Fibroblast of skin of back (primary cell): ENCODE measurements at regions not wholly inside any gene's neighbourhood (a gene's known extent, or its start where the extent isn't known, plus 50 kb on each side); places are given as distances from the start of the nearest gene placed in this dataset.
A peak's percentile ranks its signal among the peaks of the same experiment; 100 is the strongest.

Experiments
- DNase-seq: peaks from one replicate; pipeline ENCODE4 v3.0.0-alpha.2; 2013

DNA sequence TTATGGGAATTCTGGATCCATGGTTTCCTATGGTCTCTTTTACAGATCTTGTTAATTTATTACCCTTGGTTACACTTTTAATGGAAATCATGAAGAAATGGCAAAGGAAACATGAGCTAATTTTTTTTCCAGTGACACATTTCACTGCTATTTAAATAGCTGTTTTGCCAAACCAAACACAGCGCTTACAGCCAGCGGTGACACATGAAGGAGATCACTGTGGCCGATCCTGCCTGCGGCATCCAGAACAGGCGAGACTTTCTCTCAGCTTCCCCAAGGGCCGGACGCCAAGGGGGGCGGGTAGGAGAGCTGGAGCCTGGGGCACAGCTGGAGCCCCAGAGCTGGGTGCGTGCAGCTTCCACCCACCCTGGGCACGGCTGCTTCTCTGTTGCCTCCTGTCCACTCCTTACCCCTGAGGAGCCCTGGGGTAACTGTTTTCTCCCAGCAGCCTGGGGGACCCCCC, 81.4 kb upstream of the PKDCC start:
- peak; percentile 99 for DNase-seq

DNA sequence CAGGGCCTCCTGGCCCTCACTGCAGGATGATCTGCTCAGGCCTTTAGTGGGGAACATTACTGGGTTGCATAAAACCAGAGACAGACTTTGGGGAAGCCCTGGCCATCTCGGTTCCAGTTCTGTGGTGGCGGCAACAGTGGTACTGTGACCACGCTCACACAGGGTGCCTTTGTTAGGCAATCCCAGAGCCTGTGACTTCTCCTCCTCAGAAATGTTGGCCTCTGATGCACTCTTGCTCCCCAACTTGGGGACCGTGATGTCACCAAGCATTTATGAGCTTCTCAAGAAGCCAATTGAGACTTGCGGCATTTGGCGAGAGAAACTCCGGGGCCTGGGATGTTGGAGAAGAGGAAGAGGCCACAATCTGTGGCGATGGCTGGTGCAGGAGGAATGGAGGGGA, 80.9 kb upstream of the PKDCC start:
- DNase-seq = peak; percentile 40

DNA sequence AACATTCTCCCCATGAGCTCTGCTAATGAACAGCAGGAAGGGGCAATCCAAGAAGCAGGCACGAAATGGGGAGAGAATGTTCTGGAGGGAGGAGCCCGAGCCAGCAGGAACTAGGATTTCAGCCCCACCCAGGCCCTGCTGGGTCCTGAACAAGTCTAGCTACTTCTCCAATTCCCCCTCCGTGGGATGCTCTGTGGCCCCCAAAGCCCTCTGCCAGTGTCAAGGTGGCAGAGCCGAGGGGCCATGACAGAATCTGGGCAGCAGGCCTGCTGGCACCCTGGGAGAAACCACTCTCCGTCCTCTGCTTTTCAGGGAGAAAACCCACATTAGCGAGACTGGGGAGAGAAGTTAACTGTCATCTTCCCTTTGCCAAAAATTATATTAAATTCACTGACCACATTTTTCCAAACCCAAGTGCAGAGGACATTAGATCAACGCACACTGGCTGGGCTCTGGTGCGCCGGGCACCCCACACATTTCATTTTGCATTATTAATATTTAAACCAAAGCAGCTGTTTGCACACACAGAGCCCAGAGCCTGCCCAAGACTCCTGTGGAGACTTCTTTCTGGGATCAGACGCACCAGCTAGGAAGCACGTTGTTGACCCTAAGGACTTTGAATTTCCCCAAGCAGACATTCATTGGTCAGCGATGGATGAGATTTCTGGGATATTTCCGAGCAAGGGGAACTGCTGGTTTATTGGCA, 80.2 kb upstream of the PKDCC start:
- DNase-seq = peak; percentile 48

DNA sequence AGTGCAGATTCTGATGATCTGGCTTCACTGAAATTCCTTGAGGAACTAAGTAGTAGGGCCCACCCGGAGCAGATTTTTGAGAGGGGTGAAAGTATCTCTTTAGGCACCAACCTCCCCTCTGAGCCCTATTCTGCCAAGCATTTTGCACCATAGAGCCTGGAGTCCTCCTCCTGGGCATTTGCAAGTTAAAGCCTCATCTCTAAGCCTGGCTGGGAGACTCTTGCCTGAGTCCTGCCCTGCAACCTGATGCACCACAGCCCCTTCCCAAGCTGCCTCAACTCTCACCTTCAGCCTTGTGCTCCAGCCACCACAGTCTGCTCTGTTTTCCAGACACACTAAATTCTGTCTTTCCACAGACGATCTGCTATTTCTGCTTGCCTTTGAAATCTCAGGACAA, 79.6 kb upstream of the PKDCC start:
- DNase-seq = no peak

DNA sequence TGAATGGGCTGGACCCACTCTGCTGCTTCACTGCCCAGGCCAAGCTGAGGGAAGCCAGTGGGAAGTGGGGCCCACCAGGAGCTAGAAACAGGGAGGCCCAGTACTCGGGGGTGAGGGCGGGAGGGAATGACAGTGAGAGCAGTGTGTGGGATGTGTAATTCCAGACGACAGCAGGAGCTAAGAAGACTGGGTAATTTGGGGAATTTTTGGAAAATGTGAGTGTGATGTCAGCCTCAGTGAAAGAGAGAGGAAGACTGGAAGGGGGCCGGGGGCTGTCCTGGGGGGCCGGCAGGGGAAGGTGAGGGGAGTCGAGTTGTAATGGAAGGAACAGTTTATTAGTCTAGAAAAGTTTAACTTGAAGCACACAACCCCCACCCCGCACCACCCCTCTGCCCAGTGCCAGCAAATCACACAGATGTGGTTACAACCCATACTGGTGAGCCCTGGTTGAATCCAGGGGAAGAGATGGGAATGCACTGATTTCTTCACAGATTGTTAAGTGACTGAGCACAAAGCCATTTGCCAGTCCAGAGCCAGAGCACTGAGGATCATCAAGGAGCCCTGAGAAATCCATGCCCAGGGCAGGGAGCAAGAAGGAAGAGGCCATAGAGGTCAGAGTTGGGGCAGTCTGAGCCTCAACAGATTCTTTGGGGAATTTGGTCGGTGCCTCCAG, 76.7 kb upstream of the PKDCC start:
- no peak for DNase-seq

DNA sequence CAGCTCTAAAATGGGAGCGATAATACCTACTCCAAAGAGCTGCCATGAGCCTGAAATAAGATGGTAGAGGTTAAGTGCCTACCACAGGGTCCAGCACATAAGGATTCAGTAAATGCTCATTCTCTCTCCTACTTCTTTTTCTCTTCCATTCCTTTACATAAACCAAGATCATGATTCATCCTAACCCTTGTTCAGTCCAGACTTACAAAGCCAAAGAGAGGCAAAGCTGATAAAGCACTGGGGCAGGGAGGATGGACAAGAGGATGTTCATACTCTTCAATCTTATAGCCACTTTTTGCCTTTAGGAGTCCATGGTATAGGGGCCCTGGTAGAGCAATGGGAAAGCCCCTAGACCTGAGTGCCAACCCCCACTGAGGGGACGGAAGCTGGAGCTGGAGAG, 75.6 kb upstream of the PKDCC start:
- no peak for DNase-seq

DNA sequence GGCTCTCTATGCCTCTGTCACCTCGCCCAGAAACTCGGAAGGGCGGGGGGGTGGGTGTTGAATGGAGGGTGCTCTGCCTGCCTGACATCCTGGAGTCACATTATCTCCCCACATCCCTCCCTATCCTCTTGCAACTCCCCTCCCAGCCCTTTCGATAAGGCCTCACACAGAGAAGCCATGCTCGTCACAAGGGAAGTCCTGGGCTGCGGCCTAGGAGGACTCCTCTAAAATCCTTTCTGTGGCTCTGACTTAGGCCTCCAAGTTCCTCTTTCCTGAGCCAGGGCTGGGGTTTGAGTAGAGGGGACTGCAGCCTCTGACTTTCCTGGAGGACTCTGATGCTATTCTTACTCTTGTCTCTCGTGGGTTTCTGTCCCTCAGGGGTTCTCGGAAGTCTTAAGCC, 75.0 kb upstream of the PKDCC start:
- no peak for DNase-seq

DNA sequence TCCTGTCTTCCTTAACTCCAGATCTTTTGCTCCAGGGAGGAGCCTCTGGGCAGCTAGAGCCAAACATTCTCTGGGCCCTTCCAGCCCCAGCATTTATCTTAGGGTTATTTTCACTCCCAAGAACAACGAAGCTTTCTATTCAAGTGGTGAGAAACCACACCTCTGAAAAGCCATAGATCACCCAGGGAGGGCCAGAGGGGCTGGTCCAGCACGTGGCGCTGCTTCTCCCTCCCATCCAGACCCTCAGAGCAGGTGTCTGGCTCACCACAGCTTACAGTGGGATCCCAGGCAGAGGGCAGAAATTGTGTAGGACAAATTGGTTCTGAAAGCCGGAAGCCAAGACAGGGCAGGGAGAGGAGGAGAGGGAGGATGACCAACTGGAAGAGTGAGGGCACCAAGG, 74.0 kb upstream of the PKDCC start:
- no peak for DNase-seq

DNA sequence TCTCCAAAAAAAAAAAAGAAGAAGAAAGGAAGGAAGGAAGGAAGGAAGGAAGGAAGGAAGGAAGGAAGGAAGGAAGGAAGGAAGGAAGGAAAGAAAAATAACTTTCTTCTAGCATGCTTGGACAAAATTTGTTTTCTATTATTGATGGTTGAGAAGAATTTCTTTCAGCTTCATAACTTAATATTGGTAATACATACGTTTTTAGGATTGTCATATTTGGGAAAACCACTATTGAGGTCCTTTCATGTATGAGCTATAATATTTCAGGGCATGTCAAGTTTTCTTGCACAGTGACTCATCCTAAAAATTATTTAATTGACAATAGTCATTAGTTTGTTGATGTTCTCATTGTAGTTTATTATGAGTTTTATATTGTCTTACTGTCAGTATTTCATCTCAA, 66.4 kb upstream of the PKDCC start:
- no peak for DNase-seq

DNA sequence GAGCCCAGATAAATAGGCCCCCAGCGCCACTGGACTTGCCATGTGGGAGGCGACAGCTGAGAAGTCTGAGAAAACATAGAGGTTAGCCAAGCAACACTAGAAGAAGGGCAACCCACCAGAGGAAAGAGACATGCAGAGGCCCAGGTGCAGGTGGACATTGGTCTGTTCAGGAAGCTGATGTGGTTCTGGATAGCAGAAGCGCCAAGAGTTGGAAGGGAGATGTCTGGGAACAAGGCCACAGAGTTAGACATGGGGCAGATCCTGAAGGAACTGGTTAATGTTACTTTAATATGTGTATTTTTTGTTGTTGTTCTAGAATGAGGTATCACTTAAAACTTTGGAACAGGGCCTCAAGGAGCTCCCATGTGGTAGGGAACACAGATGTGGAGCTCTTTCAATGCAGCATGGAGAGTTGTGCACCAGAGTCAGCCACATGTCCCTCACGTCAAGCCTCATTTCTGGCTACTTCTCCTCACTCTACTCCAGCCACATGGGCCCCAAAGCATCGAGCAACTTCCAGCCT, 62.2 kb upstream of the PKDCC start:
- DNase-seq = no peak

DNA sequence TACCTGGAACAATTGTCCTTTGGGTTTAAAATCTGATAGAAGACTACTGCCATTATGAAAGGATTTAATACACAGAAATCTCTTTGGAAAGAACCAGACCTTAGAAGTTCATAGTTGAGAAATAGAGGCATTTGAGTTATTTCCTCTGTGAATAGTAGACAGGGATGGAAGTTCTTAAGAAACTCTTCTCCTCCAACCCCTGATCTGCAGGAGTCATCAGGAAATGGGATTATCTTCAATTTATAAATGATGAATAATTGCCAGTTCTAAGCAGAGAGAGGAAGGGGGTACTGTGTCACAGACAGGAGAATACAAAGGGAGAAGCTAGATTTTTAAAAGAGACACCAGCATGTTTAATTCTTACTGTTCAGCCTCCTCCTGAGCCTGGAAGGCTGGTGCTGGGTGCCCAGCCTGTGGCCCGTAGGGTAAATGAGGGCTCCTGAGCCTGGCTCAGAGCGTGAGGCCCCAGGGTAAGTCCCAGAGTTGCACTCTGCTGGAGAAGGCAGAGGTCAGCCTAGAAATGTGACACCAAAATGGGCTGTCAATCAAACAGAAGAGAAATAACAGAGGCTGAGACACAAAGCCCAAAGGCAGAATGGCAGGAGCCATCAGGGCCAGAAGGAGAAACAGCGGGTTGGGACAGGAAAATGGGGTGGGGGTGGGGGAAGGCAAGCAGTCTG, 58.2 kb upstream of the PKDCC start:
- peak; percentile 34 for DNase-seq

DNA sequence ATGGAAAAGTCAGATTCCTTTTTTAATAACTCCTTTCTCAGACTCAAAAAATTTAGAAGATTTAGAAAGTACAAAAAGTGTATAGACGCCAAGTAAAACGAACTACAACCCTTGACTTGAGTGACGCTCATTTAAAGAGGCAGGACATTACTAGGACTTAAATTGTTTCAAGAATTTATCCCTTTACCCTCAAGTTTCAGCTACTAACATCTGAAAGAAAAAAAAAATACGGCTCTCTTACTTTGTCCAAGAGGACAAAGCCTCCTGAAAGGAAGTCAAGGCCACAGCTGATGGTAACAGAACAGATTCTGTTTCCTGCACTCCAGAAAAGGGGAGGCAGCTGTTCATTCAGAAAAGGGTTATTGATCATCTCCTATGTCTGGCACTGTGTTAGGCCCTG, 57.6 kb upstream of the PKDCC start:
- no peak for DNase-seq

DNA sequence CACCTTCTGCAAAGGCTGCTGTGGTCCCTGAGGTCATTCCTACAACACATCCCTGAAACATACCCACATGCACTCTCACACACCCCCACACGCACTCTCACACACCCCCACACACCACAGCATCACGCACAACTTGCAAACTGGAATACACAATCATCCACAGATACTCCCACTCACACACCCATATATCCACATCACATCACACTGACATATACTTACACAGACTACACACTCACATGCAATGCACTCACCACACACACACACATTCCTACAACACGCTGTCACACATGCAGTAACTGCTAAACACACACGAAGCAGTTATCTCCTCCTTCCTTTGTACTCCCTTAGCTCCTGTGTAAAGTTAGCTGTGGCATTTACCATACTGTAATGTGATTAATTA, 57.1 kb upstream of the PKDCC start:
- DNase-seq = peak; percentile 64

DNA sequence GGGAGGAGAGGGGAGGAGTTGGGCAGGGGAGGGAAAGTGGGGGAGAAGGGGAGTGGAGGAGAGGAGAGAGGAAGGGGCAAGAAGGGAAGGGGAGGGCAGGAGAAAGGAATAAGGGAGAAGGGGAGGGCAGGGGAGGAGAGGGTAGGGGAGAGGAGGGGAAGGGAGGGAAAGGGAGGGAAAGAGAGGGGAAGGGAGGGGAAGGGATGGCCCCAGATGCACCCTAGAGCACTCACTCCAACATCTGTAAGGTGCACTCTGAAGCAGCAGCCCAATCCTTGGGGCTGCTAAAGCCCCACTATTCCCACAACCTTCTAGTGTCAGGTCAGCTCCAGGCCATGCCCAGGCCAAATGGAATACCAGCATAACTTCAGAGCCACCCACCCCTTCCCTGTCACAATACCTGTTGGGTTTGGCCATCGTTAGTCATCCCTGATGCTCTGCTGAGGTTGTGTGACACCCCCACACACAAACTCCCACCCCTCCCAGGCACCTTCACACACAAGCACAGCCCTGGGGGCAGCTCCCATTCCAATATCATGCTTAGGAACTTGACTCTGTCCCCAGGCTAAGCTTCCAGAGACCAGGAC, 55.7 kb upstream of the PKDCC start:
- no peak for DNase-seq

DNA sequence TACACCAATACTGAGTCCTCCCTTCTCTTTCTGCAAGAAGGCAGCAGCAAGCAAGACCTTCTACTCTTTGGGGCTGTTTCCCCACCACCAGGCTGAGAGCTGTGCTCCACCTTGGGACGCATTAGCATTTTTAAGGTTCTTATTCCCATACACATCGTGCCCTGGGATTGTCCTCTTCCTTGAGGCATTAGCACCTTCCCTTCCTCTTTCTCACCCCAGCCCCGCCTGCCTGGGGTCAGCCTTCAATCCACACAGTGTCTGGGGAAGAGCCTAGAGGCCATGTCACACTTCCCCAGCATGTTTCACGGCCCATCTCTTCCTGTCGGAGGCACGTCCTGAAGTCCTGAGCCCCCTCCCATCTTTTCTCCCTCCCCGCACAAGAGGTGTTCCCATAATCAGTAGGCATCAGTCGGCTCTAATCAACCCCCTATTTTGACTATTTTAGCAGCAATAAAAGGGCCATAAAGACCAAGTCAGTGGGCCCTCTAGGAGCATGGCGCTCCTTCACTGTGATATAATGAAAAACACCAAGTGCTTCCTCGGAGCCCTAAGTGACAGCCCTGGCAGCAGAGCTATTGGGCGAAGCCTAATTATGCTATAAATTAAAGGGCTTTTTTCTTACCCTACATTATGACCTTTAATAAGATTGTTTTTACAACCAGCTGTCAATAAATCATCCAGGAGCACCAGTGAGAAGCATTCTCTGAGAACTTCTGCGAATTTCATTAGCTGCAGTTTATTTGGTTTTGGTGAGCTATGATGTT, 55.0 kb upstream of the PKDCC start:
- DNase-seq = no peak

DNA sequence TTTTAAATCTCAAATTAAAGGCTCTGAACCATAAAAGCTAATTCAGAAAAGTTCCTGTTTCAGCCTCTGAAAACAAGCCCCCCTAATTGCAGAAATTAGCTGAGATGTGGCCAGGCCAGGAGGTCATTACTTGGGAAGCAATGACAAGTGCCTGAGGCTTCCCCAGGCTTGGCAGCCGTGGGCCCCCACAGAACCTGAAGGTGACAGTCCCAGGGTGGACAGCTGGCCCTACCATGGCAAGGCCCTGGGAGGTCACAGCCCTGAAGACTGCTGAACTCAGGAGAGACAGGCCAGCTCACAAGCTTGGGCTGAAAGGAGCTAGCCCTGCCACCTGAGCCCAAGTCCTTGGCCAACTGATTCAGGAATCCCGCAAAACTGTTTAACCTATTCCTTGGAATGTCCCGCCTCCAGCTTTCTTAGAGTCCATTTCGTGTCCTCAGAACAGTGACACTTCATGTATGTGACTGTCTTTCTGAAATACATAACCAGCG, 54.3 kb upstream of the PKDCC start:
- no peak for DNase-seq

DNA sequence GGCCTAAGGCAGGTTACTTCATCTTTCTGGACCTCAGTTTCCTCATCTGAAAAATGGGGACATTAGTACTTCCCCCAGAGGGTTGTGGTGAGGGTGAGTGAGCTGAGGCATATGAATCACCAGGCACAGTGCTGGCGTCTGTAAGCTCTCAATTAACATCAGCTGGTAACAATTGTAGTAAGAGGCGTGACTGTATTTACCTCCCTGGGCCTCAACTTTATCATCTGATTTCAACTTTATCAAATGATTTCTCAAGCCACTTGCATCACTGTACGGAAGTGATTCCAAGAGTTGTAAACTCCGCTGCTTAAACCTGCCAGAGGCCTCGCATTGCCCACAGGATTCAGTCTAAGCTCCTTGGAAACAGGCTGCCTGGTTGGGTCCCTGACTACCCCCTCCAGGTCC, 53.6 kb upstream of the PKDCC start:
- DNase-seq = peak; percentile 45

DNA sequence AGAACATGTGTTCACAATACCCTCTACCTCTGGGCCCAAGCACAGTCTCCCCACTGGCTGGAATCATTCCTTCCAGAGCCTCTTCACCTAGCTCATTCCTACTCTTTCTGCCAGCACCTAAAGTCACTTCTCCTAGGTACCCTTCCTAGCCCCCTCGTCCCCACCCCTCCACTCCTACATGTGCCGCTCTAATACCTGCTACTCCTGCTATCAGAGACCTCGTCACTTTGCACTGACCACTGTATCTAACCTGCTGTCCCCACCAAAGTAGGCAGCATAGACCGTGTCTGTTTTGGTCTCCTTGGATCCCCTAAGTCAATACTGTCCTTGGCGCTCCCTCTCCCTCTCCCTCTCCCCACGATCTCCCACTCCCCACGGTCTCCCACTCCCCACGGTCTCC, 53.2 kb upstream of the PKDCC start:
- DNase-seq = no peak

DNA sequence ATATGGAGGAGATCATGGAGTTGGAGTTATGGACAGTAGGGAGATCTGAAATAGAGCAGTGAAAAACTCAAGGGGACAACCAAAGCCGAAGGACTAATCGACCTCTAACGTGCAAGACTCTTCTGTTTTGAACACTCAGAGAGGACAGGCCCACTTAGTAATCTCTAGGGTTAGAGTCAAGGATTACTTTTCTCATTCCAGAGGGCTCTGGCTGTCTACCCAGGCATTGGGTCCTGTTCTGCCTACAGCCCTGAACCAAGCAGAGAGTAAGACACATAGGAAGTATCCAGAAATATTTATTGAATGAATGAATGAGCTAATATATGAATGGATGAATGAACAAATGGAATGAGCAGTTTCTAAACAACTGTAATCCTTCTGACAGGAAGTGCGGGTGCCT, 50.3 kb upstream of the PKDCC start:
- no peak for DNase-seq
